ENCODE measurements at regions not wholly inside any gene's neighbourhood (a gene's known extent, or its start where the extent isn't known, plus 50 kb on each side); places are given as distances from the start of the nearest gene placed in this dataset.

DNA sequence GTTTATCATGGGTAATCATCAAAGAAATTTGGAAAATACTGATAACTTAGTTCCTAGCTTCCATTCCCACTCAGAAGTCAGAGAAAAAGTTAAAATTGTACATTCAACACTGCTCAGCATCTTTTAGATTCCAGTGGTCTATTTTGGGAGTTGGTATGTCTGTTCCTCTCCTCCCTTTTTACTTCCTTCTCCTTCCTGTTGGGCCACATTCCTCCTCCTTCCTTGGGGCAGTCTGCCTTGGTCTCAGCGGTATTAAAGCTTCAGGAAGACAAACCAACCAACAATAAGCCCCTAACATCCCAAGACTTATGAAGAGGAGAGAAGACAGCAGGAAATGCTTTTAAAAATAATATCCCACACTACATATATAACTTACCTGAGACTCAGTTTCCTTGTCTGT lies 49.9 kb upstream of the SSBP2 start (continued):
- TF ChIP-seq, protein P1, sequence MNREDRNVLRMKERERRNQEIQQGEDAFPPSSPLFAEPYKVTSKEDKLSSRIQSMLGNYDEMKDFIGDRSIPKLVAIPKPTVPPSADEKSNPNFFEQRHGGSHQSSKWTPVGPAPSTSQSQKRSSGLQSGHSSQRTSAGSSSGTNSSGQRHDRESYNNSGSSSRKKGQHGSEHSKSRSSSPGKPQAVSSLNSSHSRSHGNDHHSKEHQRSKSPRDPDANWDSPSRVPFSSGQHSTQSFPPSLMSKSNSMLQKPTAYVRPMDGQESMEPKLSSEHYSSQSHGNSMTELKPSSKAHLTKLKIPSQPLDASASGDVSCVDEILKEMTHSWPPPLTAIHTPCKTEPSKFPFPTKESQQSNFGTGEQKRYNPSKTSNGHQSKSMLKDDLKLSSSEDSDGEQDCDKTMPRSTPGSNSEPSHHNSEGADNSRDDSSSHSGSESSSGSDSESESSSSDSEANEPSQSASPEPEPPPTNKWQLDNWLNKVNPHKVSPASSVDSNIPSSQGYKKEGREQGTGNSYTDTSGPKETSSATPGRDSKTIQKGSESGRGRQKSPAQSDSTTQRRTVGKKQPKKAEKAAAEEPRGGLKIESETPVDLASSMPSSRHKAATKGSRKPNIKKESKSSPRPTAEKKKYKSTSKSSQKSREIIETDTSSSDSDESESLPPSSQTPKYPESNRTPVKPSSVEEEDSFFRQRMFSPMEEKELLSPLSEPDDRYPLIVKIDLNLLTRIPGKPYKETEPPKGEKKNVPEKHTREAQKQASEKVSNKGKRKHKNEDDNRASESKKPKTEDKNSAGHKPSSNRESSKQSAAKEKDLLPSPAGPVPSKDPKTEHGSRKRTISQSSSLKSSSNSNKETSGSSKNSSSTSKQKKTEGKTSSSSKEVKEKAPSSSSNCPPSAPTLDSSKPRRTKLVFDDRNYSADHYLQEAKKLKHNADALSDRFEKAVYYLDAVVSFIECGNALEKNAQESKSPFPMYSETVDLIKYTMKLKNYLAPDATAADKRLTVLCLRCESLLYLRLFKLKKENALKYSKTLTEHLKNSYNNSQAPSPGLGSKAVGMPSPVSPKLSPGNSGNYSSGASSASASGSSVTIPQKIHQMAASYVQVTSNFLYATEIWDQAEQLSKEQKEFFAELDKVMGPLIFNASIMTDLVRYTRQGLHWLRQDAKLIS (CRISPR knock-in tag; IDR thresholded peaks at IDR 0.05; ENCODE audit: borderline replicate concordance): no peak
- TF ChIP-seq NFYB (CRISPR knock-in tag; conservative IDR thresholded peaks at IDR 0.05; ENCODE audit: low read depth) (no peak), GRHL2 (CRISPR knock-in tag; IDR thresholded peaks at IDR 0.05; ENCODE audit: insufficient replicate concordance, severe bottlenecking) (no peak), RELA (CRISPR knock-in tag; IDR thresholded peaks at IDR 0.05; ENCODE audit: borderline replicate concordance) (no peak), HMGA2 (CRISPR knock-in tag; IDR thresholded peaks at IDR 0.05) (no peak), NFE2L1 (CRISPR knock-in tag; IDR thresholded peaks at IDR 0.05) (no peak), IRF2 (CRISPR knock-in tag; IDR thresholded peaks at IDR 0.05; ENCODE audit: borderline replicate concordance, low read depth) (no peak), MYBL2 (CRISPR knock-in tag; IDR thresholded peaks at IDR 0.05) (no peak)

All from WTC11 (cell line).